Loucy (cell line): ENCODE measurements at regions not wholly inside any gene's neighbourhood (a gene's known extent, or its start where the extent isn't known, plus 50 kb on each side); places are given as distances from the start of the nearest gene placed in this dataset.

Experiments
- H2AFZ ChIP-seq: fragments of 200-600 bp; sonication (generic); 2 replicates; pipeline ENCODE4 v1.6.0; 2016; ENCODE audit warnings: antibody characterized with exemption, mild to moderate bottlenecking, low read length, moderate library complexity
- H3F3A ChIP-seq: fragments of 200-600 bp; 2 replicates; pipeline ENCODE4 v1.6.0; 2016; ENCODE audit warnings: antibody characterized with exemption, low read depth, mild to moderate bottlenecking
- H3K27me3 ChIP-seq: fragments of 200-600 bp; sonication (generic); 2 replicates; pipeline ENCODE4 v1.6.1; 2014; ENCODE audit warnings: low read length, mild to moderate bottlenecking; ENCODE audit not compliant: insufficient read depth, poor library complexity, severe bottlenecking
- H3K36me3 ChIP-seq: fragments of 200-600 bp; sonication (generic); 2 replicates; pipeline ENCODE4 v1.6.1; 2016; ENCODE audit warnings: low read length; ENCODE audit not compliant: insufficient read depth
- H3K4me1 ChIP-seq: fragments of 200-600 bp; sonication (generic); 2 replicates; pipeline ENCODE4 v1.5.1; 2014; ENCODE audit warnings: low read length, mild to moderate bottlenecking; ENCODE audit not compliant: insufficient read depth, poor library complexity, severe bottlenecking
- H3K4me2 ChIP-seq: fragments of 200-600 bp; sonication (generic); 2 replicates; pipeline ENCODE4 v1.6.0; 2014; ENCODE audit warnings: antibody characterized with exemption, low read length, low read depth, mild to moderate bottlenecking; ENCODE audit not compliant: poor library complexity, severe bottlenecking
- H3K4me3 ChIP-seq: fragments of 200-600 bp; sonication (generic); 2 replicates; pipeline ENCODE4 v1.5.1; 2014; ENCODE audit warnings: low read length, mild to moderate bottlenecking, mixed read lengths; ENCODE audit not compliant: poor library complexity, severe bottlenecking
- H3K79me2 ChIP-seq: fragments of 200-600 bp; sonication (generic); 2 replicates; pipeline ENCODE4 v1.6.1; 2014; ENCODE audit warnings: low read length; ENCODE audit not compliant: insufficient read depth
- H3K9ac ChIP-seq: fragments of 200-600 bp; sonication (generic); 2 replicates; pipeline ENCODE4 v1.6.0; 2014; ENCODE audit warnings: mild to moderate bottlenecking, low read depth, low read length, moderate library complexity; ENCODE audit not compliant: poor library complexity, severe bottlenecking
- H3K9me2 ChIP-seq: fragments of 200-600 bp; sonication (generic); replicated peaks from 2 replicates; pipeline ENCODE4 v1.6.1; 2016; ENCODE audit warnings: low read depth, low read length, mixed read lengths
- H3K9me3 ChIP-seq: fragments of 200-600 bp; sonication (generic); 2 replicates; pipeline ENCODE4 v1.6.1; 2014; ENCODE audit warnings: mild to moderate bottlenecking, antibody characterized with exemption, low read length, low read depth; ENCODE audit not compliant: insufficient read depth
- H4K20me1 ChIP-seq: fragments of 200-600 bp; sonication (generic); 2 replicates; pipeline ENCODE4 v1.6.0; 2014; ENCODE audit warnings: antibody characterized with exemption, low read length, mild to moderate bottlenecking; ENCODE audit not compliant: insufficient read depth, poor library complexity, severe bottlenecking
- EZH2phosphoT487 ChIP-seq: fragments of 200-600 bp; IDR thresholded peaks from 2 replicates; pipeline ENCODE4 v1.6.1; 2018; ENCODE audit warnings: antibody characterized with exemption, mild to moderate bottlenecking, moderate library complexity, borderline replicate concordance
- TF ChIP-seq, protein P1 (sequence below): fragments of 200-600 bp; sonication (generic); conservative IDR thresholded peaks from 2 replicates; pipeline ENCODE4 v1.5.1; 2014; ENCODE audit warnings: mild to moderate bottlenecking, antibody characterized with exemption, low read length

DNA sequence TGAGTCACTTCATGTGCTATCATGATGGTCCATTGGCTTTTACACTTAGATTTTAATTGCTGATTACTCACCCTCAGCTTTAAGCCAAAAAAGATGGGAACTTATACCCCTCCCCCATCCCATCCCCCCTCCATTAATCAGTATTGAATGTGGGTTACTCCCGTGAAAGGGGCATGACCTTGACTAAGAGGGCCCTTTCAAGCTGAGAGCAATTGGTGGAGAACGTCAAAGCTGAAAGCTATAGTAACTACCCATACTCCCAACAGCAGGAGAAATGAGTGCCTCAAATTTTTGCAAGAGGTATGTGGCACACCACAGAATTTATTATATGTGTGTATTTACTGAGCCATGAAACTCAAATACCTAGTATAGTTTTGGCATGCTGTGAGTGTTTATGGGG lies 99.7 kb upstream of the CDH8 start:
- Histone ChIP-seq H3K4me1 (no peaks in the 10 kb centered on the region), H3K9ac (no peak overlapping the region), H3K9me3 (no peaks in the 10 kb centered on the region), H2AFZ (no peak overlapping the region), H3K4me2 (no peak overlapping the region), H3K9me2 (no peaks in the 10 kb centered on the region), H3K4me3 (no peak overlapping the region), H3K36me3 (no peaks in the 10 kb centered on the region), H3K79me2 (no peaks in the 10 kb centered on the region), H4K20me1 (no peaks in the 10 kb centered on the region), H3K27me3 (no peaks in the 10 kb centered on the region), H3F3A (no peaks in the 10 kb centered on the region)
- TF ChIP-seq, protein P1, sequence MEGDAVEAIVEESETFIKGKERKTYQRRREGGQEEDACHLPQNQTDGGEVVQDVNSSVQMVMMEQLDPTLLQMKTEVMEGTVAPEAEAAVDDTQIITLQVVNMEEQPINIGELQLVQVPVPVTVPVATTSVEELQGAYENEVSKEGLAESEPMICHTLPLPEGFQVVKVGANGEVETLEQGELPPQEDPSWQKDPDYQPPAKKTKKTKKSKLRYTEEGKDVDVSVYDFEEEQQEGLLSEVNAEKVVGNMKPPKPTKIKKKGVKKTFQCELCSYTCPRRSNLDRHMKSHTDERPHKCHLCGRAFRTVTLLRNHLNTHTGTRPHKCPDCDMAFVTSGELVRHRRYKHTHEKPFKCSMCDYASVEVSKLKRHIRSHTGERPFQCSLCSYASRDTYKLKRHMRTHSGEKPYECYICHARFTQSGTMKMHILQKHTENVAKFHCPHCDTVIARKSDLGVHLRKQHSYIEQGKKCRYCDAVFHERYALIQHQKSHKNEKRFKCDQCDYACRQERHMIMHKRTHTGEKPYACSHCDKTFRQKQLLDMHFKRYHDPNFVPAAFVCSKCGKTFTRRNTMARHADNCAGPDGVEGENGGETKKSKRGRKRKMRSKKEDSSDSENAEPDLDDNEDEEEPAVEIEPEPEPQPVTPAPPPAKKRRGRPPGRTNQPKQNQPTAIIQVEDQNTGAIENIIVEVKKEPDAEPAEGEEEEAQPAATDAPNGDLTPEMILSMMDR, result no peak
- TF ChIP-seq EZH2phosphoT487, result no peak

DNA sequence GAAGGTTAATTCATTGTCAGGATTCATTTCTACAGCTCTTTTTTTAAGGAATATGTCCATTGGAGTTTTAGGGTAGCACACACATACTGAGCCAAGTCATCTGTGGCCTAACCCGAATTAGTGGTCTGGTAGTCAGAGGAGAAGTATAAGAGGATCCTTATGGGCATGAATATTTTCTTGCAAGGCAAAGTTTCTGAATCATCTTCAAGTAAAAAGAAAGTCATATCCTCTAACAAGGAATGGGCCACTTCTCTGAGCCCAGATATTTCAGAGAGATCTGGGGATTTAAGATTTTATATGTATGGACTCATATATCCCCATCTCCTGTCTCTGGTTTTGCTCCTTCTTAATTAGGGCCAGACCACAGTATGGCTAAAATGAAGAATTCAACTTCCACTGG lies 99.2 kb upstream of the CDH8 start:
- Histone ChIP-seq H3K9ac (no peak overlapping the region), H3K4me2 (no peak overlapping the region), H3K9me2 (no peaks in the 10 kb centered on the region), H3K79me2 (no peaks in the 10 kb centered on the region), H3K4me3 (no peak overlapping the region), H4K20me1 (no peaks in the 10 kb centered on the region), H3K4me1 (no peaks in the 10 kb centered on the region), H2AFZ (no peak overlapping the region), H3F3A (no peaks in the 10 kb centered on the region), H3K27me3 (no peaks in the 10 kb centered on the region), H3K36me3 (no peaks in the 10 kb centered on the region), H3K9me3 (no peaks in the 10 kb centered on the region)
- TF ChIP-seq, protein P1, result no peak
- no peak for TF ChIP-seq EZH2phosphoT487

DNA sequence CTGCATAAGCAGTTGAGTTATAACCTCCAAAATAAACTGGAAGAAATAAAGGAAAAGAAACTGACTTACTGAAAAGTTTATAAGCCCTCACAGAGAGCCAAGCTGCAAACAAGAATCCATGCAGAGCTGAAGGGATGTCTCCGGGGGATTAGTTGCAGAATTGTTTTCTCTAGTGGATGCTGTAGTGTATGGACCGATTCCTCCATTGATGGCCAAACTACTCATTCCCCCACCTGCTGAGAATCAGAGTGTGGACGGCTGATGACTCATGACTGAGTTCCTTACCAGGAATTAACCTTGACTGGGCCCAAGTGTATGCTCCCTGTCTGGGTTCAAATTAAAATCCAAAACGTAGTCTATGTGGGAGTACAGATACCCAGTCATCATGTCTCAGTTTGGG lies 93.9 kb upstream of the CDH8 start:
- Histone ChIP-seq H3K9me3 (no peaks in the 10 kb centered on the region), H3K4me2 (no peak overlapping the region), H3K36me3 (no peaks in the 10 kb centered on the region), H3K9me2 (no peaks in the 10 kb centered on the region), H3K27me3 (no peaks in the 10 kb centered on the region), H3K9ac (no peak overlapping the region), H3K4me1 (no peaks in the 10 kb centered on the region), H3K4me3 (no peak overlapping the region), H2AFZ (no peak overlapping the region), H4K20me1 (no peaks in the 10 kb centered on the region), H3K79me2 (no peaks in the 10 kb centered on the region), H3F3A (no peaks in the 10 kb centered on the region)
- TF ChIP-seq, protein P1, result no peak
- no peak for TF ChIP-seq EZH2phosphoT487
